GM23338 (cell line): ENCODE measurements at regions not wholly inside any gene's neighbourhood (a gene's known extent, or its start where the extent isn't known, plus 50 kb on each side); places are given as distances from the start of the nearest gene placed in this dataset.

Experiments used
- ATAC-seq: fragments of 200-7000 bp; cut with Tn5 transposase; 3 replicates; pipeline ENCODE4 v1.9.1; 2020
- DNase-seq: peaks from one replicate; pipeline ENCODE4 v3.0.0-alpha.2; 2015; ENCODE audit warnings: low spot score
- H2AFZ ChIP-seq: fragments of 200-600 bp; sonication (generic); 2 replicates; pipeline ENCODE4 v1.8.0; 2016; ENCODE audit warnings: antibody characterized with exemption, mild to moderate bottlenecking, moderate library complexity
- H3F3A ChIP-seq: fragments of 200-600 bp; sonication (generic); replicated peaks from 2 replicates; pipeline ENCODE4 v1.8.0; 2017; ENCODE audit warnings: antibody characterized with exemption, mixed run types, low read depth
- H3K27ac ChIP-seq: fragments of 200-600 bp; sonication (generic); 2 replicates; pipeline ENCODE4 v1.6.1; 2016; ENCODE audit warnings: low read depth
- H3K27me3 ChIP-seq: fragments of 200-600 bp; sonication (generic); 2 replicates; pipeline ENCODE4 v1.8.0; 2016; ENCODE audit warnings: mild to moderate bottlenecking, mixed run types, moderate library complexity; ENCODE audit not compliant: insufficient read depth
- H3K36me3 ChIP-seq: fragments of 200-600 bp; sonication (generic); 2 replicates; pipeline ENCODE4 v1.8.0; 2016; ENCODE audit warnings: mild to moderate bottlenecking; ENCODE audit not compliant: insufficient read depth
- H3K4me1 ChIP-seq: fragments of 200-600 bp; sonication (generic); 2 replicates; pipeline ENCODE4 v1.8.0; 2016; ENCODE audit warnings: mild to moderate bottlenecking, moderate library complexity; ENCODE audit not compliant: insufficient read depth
- H3K4me2 ChIP-seq: fragments of 200-600 bp; sonication (generic); 2 replicates; pipeline ENCODE4 v1.7.1; 2017; ENCODE audit warnings: mixed run types
- H3K4me3 ChIP-seq: fragments of 200-600 bp; sonication (generic); 2 replicates; pipeline ENCODE4 v1.6.1; 2016; ENCODE audit warnings: mixed run types
- H3K79me2 ChIP-seq: fragments of 200-600 bp; sonication (generic); replicated peaks from 2 replicates; pipeline ENCODE4 v1.8.0; 2017; ENCODE audit warnings: mild to moderate bottlenecking; ENCODE audit not compliant: insufficient read depth
- H3K9me2 ChIP-seq: fragments of 200-600 bp; sonication (generic); 2 replicates; pipeline ENCODE4 v1.8.0; 2017; ENCODE audit not compliant: insufficient read depth
- H4K20me1 ChIP-seq: fragments of 200-600 bp; sonication (generic); replicated peaks from 2 replicates; pipeline ENCODE4 v1.8.0; 2017; ENCODE audit warnings: mild to moderate bottlenecking; ENCODE audit not compliant: insufficient read depth
- H3K27ac Mint-ChIP-seq: 2 replicates; pipeline ENCODE4 v1.8.0; 2020; ENCODE audit warnings: inconsistent platforms, mild to moderate bottlenecking, moderate library complexity, mixed read lengths
- H3K27me3 Mint-ChIP-seq: 3 replicates; pipeline ENCODE4 v1.8.0; 2022; ENCODE audit warnings: low read depth, mild to moderate bottlenecking, moderate library complexity, mixed read lengths, inconsistent platforms; ENCODE audit not compliant: insufficient read depth, poor library complexity
- H3K36me3 Mint-ChIP-seq: 3 replicates; pipeline ENCODE4 v1.8.0; 2021; ENCODE audit warnings: low read depth, mild to moderate bottlenecking, inconsistent platforms, moderate library complexity, mixed read lengths
- H3K4me1 Mint-ChIP-seq: 3 replicates; pipeline ENCODE4 v1.8.0; 2020; ENCODE audit warnings: mild to moderate bottlenecking, inconsistent platforms, mixed read lengths
- H3K4me3 Mint-ChIP-seq: 3 replicates; pipeline ENCODE4 v1.8.0; 2021; ENCODE audit warnings: moderate library complexity, mild to moderate bottlenecking, inconsistent platforms, mixed read lengths
- H3K9me3 Mint-ChIP-seq: 3 replicates; pipeline ENCODE4 v1.8.0; 2020; ENCODE audit warnings: moderate library complexity, mild to moderate bottlenecking, inconsistent platforms, mixed read lengths
- EZH2phosphoT487 ChIP-seq: fragments of 200-600 bp; sonication (generic); IDR thresholded peaks from one replicate; pipeline ENCODE4 v1.8.1; 2018; ENCODE audit warnings: antibody characterized with exemption; ENCODE audit not compliant: unreplicated experiment
- JUNB ChIP-seq: IDR thresholded peaks from one replicate; pipeline ENCODE4 v1.6.1; 2016; ENCODE audit warnings: antibody characterized with exemption; ENCODE audit not compliant: unreplicated experiment
- NANOG ChIP-seq: IDR thresholded peaks from 2 replicates; pipeline ENCODE4 v1.6.1; 2016; ENCODE audit warnings: antibody characterized with exemption, borderline replicate concordance
- POLR2AphosphoS5 ChIP-seq: IDR thresholded peaks from 2 replicates; pipeline ENCODE4 v1.6.1; 2016; ENCODE audit warnings: antibody characterized with exemption, low read depth
- REST ChIP-seq: IDR thresholded peaks from one replicate; pipeline ENCODE4 v1.6.1; 2018; ENCODE audit warnings: antibody characterized with exemption; ENCODE audit not compliant: unreplicated experiment
- ZNF114 ChIP-seq: fragments of 250-450 bp; sonication (Bioruptor Pico); IDR thresholded peaks from 2 replicates; pipeline ENCODE4 v1.5.0; 2020; ENCODE audit warnings: mild to moderate bottlenecking, moderate library complexity
- TF ChIP-seq, protein P1 (sequence below): fragments of 250-450 bp; sonication (Bioruptor Pico); IDR thresholded peaks from 2 replicates; pipeline ENCODE4 v1.5.0; 2020; ENCODE audit warnings: mild to moderate bottlenecking, moderate library complexity
- TF ChIP-seq, protein P2 (sequence below), 2 experiments: fragments of 200-600 bp in 1 of 2; sonication (generic) in 1 of 2; conservative IDR thresholded peaks; 2 replicates each; pipeline versions ENCODE4 v1.5.1 to v1.6.1; 2016 to 2017; ENCODE audit warnings: antibody characterized with exemption in 2 of 2, low read depth in 2 of 2, mild to moderate bottlenecking in 2 of 2, moderate library complexity in 1 of 2

GRCh38 chr9:11653867-11654266 lies 1039.3 kb upstream of the TYRP1 start (continued):
- TF ChIP-seq, protein P1, sequence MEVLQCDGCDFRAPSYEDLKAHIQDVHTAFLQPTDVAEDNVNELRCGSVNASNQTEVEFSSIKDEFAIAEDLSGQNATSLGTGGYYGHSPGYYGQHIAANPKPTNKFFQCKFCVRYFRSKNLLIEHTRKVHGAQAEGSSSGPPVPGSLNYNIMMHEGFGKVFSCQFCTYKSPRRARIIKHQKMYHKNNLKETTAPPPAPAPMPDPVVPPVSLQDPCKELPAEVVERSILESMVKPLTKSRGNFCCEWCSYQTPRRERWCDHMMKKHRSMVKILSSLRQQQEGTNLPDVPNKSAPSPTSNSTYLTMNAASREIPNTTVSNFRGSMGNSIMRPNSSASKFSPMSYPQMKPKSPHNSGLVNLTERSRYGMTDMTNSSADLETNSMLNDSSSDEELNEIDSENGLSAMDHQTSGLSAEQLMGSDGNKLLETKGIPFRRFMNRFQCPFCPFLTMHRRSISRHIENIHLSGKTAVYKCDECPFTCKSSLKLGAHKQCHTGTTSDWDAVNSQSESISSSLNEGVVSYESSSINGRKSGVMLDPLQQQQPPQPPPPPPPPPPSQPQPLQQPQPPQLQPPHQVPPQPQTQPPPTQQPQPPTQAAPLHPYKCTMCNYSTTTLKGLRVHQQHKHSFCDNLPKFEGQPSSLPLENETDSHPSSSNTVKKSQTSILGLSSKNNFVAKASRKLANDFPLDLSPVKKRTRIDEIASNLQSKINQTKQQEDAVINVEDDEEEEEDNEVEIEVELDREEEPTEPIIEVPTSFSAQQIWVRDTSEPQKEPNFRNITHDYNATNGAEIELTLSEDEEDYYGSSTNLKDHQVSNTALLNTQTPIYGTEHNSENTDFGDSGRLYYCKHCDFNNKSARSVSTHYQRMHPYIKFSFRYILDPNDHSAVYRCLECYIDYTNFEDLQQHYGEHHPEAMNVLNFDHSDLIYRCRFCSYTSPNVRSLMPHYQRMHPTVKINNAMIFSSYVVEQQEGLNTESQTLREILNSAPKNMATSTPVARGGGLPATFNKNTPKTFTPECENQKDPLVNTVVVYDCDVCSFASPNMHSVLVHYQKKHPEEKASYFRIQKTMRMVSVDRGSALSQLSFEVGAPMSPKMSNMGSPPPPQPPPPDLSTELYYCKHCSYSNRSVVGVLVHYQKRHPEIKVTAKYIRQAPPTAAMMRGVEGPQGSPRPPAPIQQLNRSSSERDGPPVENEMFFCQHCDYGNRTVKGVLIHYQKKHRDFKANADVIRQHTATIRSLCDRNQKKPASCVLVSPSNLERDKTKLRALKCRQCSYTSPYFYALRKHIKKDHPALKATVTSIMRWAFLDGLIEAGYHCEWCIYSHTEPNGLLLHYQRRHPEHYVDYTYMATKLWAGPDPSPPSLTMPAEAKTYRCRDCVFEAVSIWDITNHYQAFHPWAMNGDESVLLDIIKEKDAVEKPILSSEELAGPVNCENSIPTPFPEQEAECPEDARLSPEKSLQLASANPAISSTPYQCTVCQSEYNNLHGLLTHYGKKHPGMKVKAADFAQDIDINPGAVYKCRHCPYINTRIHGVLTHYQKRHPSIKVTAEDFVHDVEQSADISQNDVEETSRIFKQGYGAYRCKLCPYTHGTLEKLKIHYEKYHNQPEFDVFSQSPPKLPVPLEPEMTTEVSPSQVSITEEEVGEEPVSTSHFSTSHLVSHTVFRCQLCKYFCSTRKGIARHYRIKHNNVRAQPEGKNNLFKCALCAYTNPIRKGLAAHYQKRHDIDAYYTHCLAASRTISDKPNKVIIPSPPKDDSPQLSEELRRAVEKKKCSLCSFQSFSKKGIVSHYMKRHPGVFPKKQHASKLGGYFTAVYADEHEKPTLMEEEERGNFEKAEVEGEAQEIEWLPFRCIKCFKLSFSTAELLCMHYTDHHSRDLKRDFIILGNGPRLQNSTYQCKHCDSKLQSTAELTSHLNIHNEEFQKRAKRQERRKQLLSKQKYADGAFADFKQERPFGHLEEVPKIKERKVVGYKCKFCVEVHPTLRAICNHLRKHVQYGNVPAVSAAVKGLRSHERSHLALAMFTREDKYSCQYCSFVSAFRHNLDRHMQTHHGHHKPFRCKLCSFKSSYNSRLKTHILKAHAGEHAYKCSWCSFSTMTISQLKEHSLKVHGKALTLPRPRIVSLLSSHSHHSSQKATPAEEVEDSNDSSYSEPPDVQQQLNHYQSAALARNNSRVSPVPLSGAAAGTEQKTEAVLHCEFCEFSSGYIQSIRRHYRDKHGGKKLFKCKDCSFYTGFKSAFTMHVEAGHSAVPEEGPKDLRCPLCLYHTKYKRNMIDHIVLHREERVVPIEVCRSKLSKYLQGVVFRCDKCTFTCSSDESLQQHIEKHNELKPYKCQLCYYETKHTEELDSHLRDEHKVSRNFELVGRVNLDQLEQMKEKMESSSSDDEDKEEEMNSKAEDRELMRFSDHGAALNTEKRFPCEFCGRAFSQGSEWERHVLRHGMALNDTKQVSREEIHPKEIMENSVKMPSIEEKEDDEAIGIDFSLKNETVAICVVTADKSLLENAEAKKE (CRISPR knock-in tag) = no peak
- TF ChIP-seq, protein P2, sequence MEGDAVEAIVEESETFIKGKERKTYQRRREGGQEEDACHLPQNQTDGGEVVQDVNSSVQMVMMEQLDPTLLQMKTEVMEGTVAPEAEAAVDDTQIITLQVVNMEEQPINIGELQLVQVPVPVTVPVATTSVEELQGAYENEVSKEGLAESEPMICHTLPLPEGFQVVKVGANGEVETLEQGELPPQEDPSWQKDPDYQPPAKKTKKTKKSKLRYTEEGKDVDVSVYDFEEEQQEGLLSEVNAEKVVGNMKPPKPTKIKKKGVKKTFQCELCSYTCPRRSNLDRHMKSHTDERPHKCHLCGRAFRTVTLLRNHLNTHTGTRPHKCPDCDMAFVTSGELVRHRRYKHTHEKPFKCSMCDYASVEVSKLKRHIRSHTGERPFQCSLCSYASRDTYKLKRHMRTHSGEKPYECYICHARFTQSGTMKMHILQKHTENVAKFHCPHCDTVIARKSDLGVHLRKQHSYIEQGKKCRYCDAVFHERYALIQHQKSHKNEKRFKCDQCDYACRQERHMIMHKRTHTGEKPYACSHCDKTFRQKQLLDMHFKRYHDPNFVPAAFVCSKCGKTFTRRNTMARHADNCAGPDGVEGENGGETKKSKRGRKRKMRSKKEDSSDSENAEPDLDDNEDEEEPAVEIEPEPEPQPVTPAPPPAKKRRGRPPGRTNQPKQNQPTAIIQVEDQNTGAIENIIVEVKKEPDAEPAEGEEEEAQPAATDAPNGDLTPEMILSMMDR (conservative IDR thresholded peaks at IDR 0.05; ENCODE audit: low read depth in 2 of 2) = no peak
- TF ChIP-seq JUNB = no peak
- TF ChIP-seq ZNF114 (CRISPR knock-in tag) = no peak
- TF ChIP-seq EZH2phosphoT487 = no peak
- no peak for TF ChIP-seq NANOG

- H3K27me3 ChIP-seq = no peaks in the 10 kb centered on the region
- no peaks in the 10 kb centered on the region for H3K79me2 ChIP-seq
- H3F3A ChIP-seq = no peaks in the 10 kb centered on the region
- DNase-seq (no peak), ATAC-seq (no peak)
- no peaks in the 10 kb centered on the region for H3K4me1 Mint-ChIP-seq
- no peaks in the 10 kb centered on the region for H3K27me3 Mint-ChIP-seq
- H3K4me2 ChIP-seq = no peak overlapping the region
- peaks cover 6% of the 10 kb centered on the region; the same call in 2 of the 3 replicates for H3K9me3 Mint-ChIP-seq
- H3K36me3 ChIP-seq = no peaks in the 10 kb centered on the region
- no peak overlapping the region for H3K4me3 ChIP-seq
- no peak overlapping the region for H2AFZ ChIP-seq
- no peaks in the 10 kb centered on the region for H3K9me2 ChIP-seq
- H3K27ac Mint-ChIP-seq = no peak overlapping the region
- H3K27ac ChIP-seq = no peak overlapping the region
- H3K36me3 Mint-ChIP-seq = no peaks in the 10 kb centered on the region
- H3K4me3 Mint-ChIP-seq = no peak overlapping the region
- H3K4me1 ChIP-seq = no peaks in the 10 kb centered on the region
- H4K20me1 ChIP-seq = no peaks in the 10 kb centered on the region
- no peak for TF ChIP-seq POLR2AphosphoS5
- no peak for TF ChIP-seq JUNB
- no peak for TF ChIP-seq REST
Measured at GRCh38 chr9:11663913-11664312, 1029.3 kb upstream of the TYRP1 start.
